ENCODE measurements at regions not wholly inside any gene's neighbourhood (a gene's known extent, or its start where the extent isn't known, plus 50 kb on each side); places are given as distances from the start of the nearest gene placed in this dataset.

DNA sequence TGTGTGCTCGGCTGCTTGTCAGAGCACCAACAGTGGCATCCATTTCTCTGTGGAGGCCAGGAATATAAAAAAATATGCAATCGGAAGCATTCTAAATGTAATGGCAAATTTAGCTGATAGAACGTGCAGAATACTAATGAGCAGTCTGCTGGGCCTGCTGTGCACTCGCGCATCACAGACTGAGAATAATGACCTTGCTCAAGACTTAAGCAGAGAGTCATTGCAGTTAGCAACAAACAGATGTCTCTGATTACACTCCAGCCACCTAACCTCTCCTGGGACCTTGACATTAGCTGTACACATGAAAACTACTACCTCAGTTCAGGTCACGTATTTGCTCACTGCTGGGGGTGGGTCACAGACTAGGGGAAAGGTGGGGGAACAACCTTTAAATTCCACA lies 269.2 kb upstream of the DAAM1 start:
- Histone ChIP-seq H3K27ac (ENCODE audit: low read depth, low read length) (no peak overlapping the region), H3K9ac (ENCODE audit: low read length) (no peak overlapping the region), H2AFZ (ENCODE audit: low read depth, low read length, poor library complexity, severe bottlenecking) (no peak overlapping the region), H3K27me3 (ENCODE audit: insufficient read depth, low read length) (no peaks in the 10 kb centered on the region), H3K79me2 (ENCODE audit: insufficient read depth, low read length) (no peaks in the 10 kb centered on the region), H3K36me3 (ENCODE audit: control insufficient read depth in 1 of 2, insufficient read depth in 2 of 2, low read length in 2 of 2) (no peaks in the 10 kb centered on the region), H3K9me3 (ENCODE audit: control insufficient read depth in 1 of 2, insufficient read depth in 1 of 2, low read depth in 1 of 2, low read length in 2 of 2) (no peaks in the 10 kb centered on the region), H3K4me2 (ENCODE audit: low read length) (no peak overlapping the region), H3K4me3 (replicated peaks in 1 of 2; ENCODE audit: low read depth in 1 of 2, low read length in 2 of 2) (no peak overlapping the region), H3K9me2 (ENCODE audit: insufficient read depth) (no peaks in the 10 kb centered on the region), H3K4me1 (ENCODE audit: control insufficient read depth in 1 of 2, insufficient read depth in 2 of 2, low read length in 2 of 2) (peaks cover 0 to 4% of the 10 kb centered on the region in 2 experiments; a peak in 1 of 4 replicates), H4K20me1 (ENCODE audit: insufficient read depth) (no peaks in the 10 kb centered on the region)
- ChIA-PET CTCF (no interaction called here), POLR2A (no interaction called here), RAD21 (ENCODE audit: low non-redundant PET in 1 of 2, low total read pairs in 2 of 2, uncharacterized antibody in 2 of 2, unreplicated experiment in 2 of 2) (no interaction called here)
- TF ChIP-seq CEBPB (IDR thresholded peaks at IDR 0.05; ENCODE audit: low read depth) (no peak), CBX3 (IDR thresholded peaks at IDR 0.05; ENCODE audit: low read depth) (no peak), SIN3A (IDR thresholded peaks at IDR 0.05; ENCODE audit: low read depth) (no peak), JUND (IDR thresholded peaks at IDR 0.05) (no peak), EZH2 (IDR thresholded peaks at IDR 0.05) (no peak), RAD21 (IDR thresholded peaks at IDR 0.05; ENCODE audit: low read depth) (no peak), TCF7L2 (IDR thresholded peaks at IDR 0.05; ENCODE audit: borderline replicate concordance, extremely low read depth, insufficient read depth, insufficient read length) (no peak), SP1 (IDR thresholded peaks at IDR 0.05; ENCODE audit: low read depth) (no peak), ZNF274 (IDR thresholded peaks at IDR 0.05; ENCODE audit: low read depth, low read length) (no peak), EZH2phosphoT487 (IDR thresholded peaks at IDR 0.05; ENCODE audit: borderline replicate concordance) (no peak), EGR1 (IDR thresholded peaks at IDR 0.05; ENCODE audit: low read depth) (no peak), POLR2AphosphoS5 (IDR thresholded peaks at IDR 0.05; ENCODE audit: low read depth, low read length) (no peak), ZFX (IDR thresholded peaks at IDR 0.05) (no peak), FOSL1 (IDR thresholded peaks at IDR 0.05; ENCODE audit: low read depth) (no peak), SRF (IDR thresholded peaks at IDR 0.05; ENCODE audit: low read depth) (no peak), ELF1 (IDR thresholded peaks at IDR 0.05; ENCODE audit: borderline replicate concordance, low read depth) (no peak)
- TF ChIP-seq, protein P1, sequence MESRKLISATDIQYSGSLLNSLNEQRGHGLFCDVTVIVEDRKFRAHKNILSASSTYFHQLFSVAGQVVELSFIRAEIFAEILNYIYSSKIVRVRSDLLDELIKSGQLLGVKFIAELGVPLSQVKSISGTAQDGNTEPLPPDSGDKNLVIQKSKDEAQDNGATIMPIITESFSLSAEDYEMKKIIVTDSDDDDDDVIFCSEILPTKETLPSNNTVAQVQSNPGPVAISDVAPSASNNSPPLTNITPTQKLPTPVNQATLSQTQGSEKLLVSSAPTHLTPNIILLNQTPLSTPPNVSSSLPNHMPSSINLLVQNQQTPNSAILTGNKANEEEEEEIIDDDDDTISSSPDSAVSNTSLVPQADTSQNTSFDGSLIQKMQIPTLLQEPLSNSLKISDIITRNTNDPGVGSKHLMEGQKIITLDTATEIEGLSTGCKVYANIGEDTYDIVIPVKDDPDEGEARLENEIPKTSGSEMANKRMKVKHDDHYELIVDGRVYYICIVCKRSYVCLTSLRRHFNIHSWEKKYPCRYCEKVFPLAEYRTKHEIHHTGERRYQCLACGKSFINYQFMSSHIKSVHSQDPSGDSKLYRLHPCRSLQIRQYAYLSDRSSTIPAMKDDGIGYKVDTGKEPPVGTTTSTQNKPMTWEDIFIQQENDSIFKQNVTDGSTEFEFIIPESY (IDR thresholded peaks at IDR 0.05; ENCODE audit: extremely low read depth, insufficient replicate concordance, low read length) = no peak
- TF ChIP-seq, protein P2, sequence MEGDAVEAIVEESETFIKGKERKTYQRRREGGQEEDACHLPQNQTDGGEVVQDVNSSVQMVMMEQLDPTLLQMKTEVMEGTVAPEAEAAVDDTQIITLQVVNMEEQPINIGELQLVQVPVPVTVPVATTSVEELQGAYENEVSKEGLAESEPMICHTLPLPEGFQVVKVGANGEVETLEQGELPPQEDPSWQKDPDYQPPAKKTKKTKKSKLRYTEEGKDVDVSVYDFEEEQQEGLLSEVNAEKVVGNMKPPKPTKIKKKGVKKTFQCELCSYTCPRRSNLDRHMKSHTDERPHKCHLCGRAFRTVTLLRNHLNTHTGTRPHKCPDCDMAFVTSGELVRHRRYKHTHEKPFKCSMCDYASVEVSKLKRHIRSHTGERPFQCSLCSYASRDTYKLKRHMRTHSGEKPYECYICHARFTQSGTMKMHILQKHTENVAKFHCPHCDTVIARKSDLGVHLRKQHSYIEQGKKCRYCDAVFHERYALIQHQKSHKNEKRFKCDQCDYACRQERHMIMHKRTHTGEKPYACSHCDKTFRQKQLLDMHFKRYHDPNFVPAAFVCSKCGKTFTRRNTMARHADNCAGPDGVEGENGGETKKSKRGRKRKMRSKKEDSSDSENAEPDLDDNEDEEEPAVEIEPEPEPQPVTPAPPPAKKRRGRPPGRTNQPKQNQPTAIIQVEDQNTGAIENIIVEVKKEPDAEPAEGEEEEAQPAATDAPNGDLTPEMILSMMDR (IDR thresholded peaks at IDR 0.05 in 2 of 3, conservative IDR thresholded peaks at IDR 0.05 in 1 of 3; ENCODE audit: borderline replicate concordance in 1 of 3, insufficient read depth in 1 of 3, low read depth in 2 of 3, low read length in 2 of 3) = no peak
- TF ChIP-seq, protein P3, sequence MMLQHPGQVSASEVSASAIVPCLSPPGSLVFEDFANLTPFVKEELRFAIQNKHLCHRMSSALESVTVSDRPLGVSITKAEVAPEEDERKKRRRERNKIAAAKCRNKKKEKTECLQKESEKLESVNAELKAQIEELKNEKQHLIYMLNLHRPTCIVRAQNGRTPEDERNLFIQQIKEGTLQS (IDR thresholded peaks at IDR 0.05) = no peak
- TF ChIP-seq, protein P4, sequence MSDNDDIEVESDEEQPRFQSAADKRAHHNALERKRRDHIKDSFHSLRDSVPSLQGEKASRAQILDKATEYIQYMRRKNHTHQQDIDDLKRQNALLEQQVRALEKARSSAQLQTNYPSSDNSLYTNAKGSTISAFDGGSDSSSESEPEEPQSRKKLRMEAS (IDR thresholded peaks at IDR 0.05) = no peak
- no peak for ATAC-seq
- intact Hi-C loops (cut with micrococcal nuclease) = no loop called here
- no TSS peak for BruUV-seq (replicated peaks)
- DNase-seq (ENCODE audit: low read depth, low spot score) = no peak
